ENCODE measurements at regions not wholly inside any gene's neighbourhood (a gene's known extent, or its start where the extent isn't known, plus 50 kb on each side); places are given as distances from the start of the nearest gene placed in this dataset.

GRCh38 chr9:79877943-79878602 lies 306.3 kb downstream of the TLE4 start:
- intact Hi-C loops (cut with micrococcal nuclease) = loop anchor here (1.0 to 2.0 kb wide), 6 partner anchors 8 to 307 kb away; partner anchors contain the start of gene TLE4
- ChIA-PET CTCF (no interaction called here), POLR2A (interaction anchor here (0.5 to 2.2 kb wide), 4 partner anchors 9 to 306 kb away, joined by 3 to 12 read pairs (median 3); partner anchors contain the start of gene TLE4)
- peaks cover 51% of the 10 kb centered on the region for H3K4me1 Mint-ChIP-seq
- H3K9me3 Mint-ChIP-seq = no peaks in the 10 kb centered on the region
- H3K27me3 Mint-ChIP-seq = no peaks in the 10 kb centered on the region
- peak overlapping the region; percentile 13 for H3K27ac Mint-ChIP-seq
- H3K36me3 Mint-ChIP-seq (ENCODE audit: low read depth) = no peaks in the 10 kb centered on the region
- DNase-seq (no peak), ATAC-seq (ENCODE audit: low read depth) (peak; percentile 82)
- peak overlapping the region; percentile 13 for H3K4me3 Mint-ChIP-seq
- no peak for TF ChIP-seq CTCF (IDR thresholded peaks at IDR 0.05)

GRCh38 chr9:79868567-79869189 lies 296.9 kb downstream of the TLE4 start:
- no peak for TF ChIP-seq CTCF (IDR thresholded peaks at IDR 0.05)
- CTCF ChIA-PET = no interaction called here
- H3K4me1 Mint-ChIP-seq = peaks cover 19% of the 10 kb centered on the region
- intact Hi-C loops (cut with micrococcal nuclease) = no loop called here
- H3K36me3 Mint-ChIP-seq (ENCODE audit: low read depth) = no peaks in the 10 kb centered on the region
- H3K9me3 Mint-ChIP-seq = no peaks in the 10 kb centered on the region
- H3K27ac Mint-ChIP-seq = no peak overlapping the region
- POLR2A ChIA-PET = no interaction called here
- H3K4me3 Mint-ChIP-seq = no peak overlapping the region
- H3K27me3 Mint-ChIP-seq = no peaks in the 10 kb centered on the region
- DNase-seq (no peak), ATAC-seq (ENCODE audit: low read depth) (peak; percentile 73)

- CTCF ChIA-PET = no interaction called here
Measured at GRCh38 chr9:79862921-79863890, 291.4 kb downstream of the TLE4 start.

GRCh38 chr9:79858508-79858907 lies 286.7 kb downstream of the TLE4 start:
- Mint-ChIP-seq H3K27ac (peak overlapping the region; percentile 82), H3K36me3 (ENCODE audit: low read depth) (no peaks in the 10 kb centered on the region), H3K27me3 (no peaks in the 10 kb centered on the region), H3K4me3 (peak overlapping the region; percentile 55), H3K9me3 (peaks cover 10% of the 10 kb centered on the region), H3K4me1 (peaks cover 12% of the 10 kb centered on the region)
- CTCF ChIA-PET = no interaction called here
- POLR2A ChIA-PET = no interaction called here
- intact Hi-C loops (cut with micrococcal nuclease) = loop anchor here (1.0 to 2.0 kb wide), 2 partner anchors 20 to 24 kb away; no protein-coding TSS in a partner anchor
- DNase-seq = no peak
- peak; percentile 92 for ATAC-seq (ENCODE audit: low read depth)
- no peak for TF ChIP-seq CTCF (IDR thresholded peaks at IDR 0.05)

More at GRCh38 chr9:79862921-79863890, 291.4 kb downstream of the TLE4 start:
- no peaks in the 10 kb centered on the region for H3K27me3 Mint-ChIP-seq
- H3K27ac Mint-ChIP-seq = no peak overlapping the region
- no peak overlapping the region for H3K4me3 Mint-ChIP-seq
- no peak for TF ChIP-seq CTCF (IDR thresholded peaks at IDR 0.05)
- POLR2A ChIA-PET = interaction anchor here (0.6 kb wide), 1 partner anchor 633 kb away, joined by 4 read pairs; no protein-coding TSS in a partner anchor
- H3K9me3 Mint-ChIP-seq = peaks cover 10% of the 10 kb centered on the region
- intact Hi-C loops (cut with micrococcal nuclease) = no loop called here
- ATAC-seq (ENCODE audit: low read depth) (no peak), DNase-seq (no peak)
- H3K4me1 Mint-ChIP-seq = peaks cover 7% of the 10 kb centered on the region
- H3K36me3 Mint-ChIP-seq (ENCODE audit: low read depth) = no peaks in the 10 kb centered on the region

Data from activated B cell treated with CpG ODN at 0.5 μM for 24 hours (primary cell).